HG03457 (cell line): ENCODE measurements at regions not wholly inside any gene's neighbourhood (a gene's known extent, or its start where the extent isn't known, plus 50 kb on each side); places are given as distances from the start of the nearest gene placed in this dataset.
"Not testable (repeated sequence)": the region's sequence is repeated elsewhere in the genome, so short reads cannot be mapped to it uniquely, and the experiment has no call there.

Source experiments
- ATAC-seq: cut with Tn5 transposase; IDR thresholded peaks from one replicate; pipeline ENCODE4 v1.9.1; 2021; ENCODE audit warnings: moderate number of reproducible peaks; ENCODE audit not compliant: unreplicated experiment

- no peak for ATAC-seq
Measured at GRCh38 chr5:158011422-158011821, 152.5 kb upstream of the CLINT1 start.

DNA sequence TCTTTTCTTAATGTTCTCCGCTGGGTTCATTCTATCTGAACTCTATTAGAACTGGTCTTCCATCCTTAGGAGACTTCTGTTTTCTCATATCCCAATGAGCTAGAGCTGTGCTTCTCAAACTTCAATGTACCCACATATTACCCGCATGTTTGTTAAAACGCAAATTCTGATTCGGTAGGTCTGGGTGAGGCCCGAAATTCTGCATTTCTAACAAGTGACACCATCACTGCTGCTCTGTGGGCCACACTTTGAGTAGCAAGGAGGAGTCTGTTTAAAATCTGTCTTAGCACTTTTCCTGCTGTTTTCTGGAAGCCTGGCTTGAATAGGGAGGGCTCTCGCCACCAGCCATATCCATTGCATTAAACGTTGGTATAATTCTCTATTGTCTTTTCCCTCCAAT lies 151.9 kb upstream of the CLINT1 start:
- no peak for ATAC-seq

DNA sequence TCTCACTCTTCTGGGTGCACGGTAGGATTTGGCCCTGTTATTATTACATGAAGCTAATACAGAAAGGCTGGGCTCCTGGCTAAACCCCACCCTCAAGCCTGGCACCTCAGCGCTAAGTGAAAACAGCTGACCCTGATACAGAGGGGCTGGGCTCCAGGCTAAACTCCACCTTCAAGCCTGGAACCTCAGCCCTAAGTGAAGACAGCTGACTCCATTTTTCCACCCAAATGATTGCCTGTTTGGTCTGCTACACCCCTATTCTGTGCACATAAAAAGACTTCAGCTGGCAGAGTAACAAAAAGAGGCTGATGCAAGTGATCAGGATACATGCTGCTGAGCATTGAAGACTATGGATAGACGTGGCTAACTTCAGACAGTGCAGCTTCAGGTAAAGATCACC lies 148.4 kb upstream of the CLINT1 start:
- no peak for ATAC-seq

- no peak for ATAC-seq
Measured at GRCh38 chr5:157999696-158000095, 140.8 kb upstream of the CLINT1 start.

- no peak for ATAC-seq
Measured at GRCh38 chr5:157997991-157998504, 139.1 kb upstream of the CLINT1 start.

GRCh38 chr5:157994906-157995519 lies 136.1 kb upstream of the CLINT1 start:
- ATAC-seq: peak; percentile 61

GRCh38 chr5:157993986-157994691 lies 135.2 kb upstream of the CLINT1 start:
- no peak for ATAC-seq

- ATAC-seq: no peak
Measured at GRCh38 chr5:157993201-157993600, 134.3 kb upstream of the CLINT1 start.

DNA sequence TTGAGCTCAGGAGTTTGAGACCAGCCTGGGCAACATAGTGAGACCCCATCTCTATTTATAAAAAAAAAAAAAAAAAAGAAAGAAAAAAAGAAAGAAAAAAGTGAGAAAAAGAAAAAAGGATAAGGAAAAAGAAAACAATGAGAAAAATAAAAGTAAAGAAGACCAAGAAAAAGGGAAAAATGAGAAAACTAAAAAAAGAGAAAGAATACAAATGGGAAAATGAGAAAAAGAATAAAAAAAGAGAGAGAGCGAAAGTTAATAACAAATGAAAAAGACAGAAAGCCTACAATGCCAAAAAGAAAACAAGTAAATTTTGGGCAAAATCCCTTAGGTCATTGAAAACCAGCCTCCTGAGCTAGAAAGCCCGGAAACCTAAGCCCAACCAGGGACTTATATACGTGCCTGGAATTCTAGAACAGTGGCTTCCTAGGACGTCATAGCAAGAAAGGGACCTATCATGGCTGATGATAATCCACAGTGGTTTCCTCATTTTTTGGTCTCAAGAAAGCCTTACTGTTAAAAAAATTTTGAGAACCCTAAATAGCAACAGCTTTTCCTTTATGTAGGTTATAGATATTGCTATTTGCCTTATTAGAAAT lies 131.7 kb upstream of the CLINT1 start:
- ATAC-seq: no peak

- ATAC-seq: no peak
Measured at GRCh38 chr5:157989296-157989695, 130.4 kb upstream of the CLINT1 start.

DNA sequence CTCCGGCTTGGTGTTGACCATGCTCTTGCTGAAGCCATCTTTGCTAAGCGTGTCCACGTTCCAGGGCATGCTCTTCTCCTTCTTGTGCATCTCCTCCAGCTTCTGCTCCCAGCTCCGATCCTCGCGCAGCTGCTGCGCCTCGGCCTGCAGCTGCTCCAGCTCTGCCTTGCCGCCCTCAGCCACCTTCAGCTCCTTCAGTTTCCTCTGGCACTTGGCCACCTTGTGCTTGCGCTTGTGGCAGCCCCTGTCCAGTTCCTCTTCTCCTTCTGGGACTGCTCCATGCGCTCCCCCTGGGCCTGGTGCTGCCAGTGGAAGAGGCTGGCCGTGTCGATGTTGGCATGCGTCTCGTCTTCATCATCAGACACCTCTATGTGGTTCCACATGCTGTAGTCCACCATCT lies 128.3 kb upstream of the CLINT1 start:
- ATAC-seq: no peak

GRCh38 chr5:157986431-157986990 lies 127.6 kb upstream of the CLINT1 start:
- no peak for ATAC-seq

GRCh38 chr5:157984611-157985010 lies 125.7 kb upstream of the CLINT1 start:
- ATAC-seq: no peak

- ATAC-seq: no peak
Measured at GRCh38 chr5:157983906-157984551, 125.1 kb upstream of the CLINT1 start.

GRCh38 chr5:157978061-157978460 lies 119.1 kb upstream of the CLINT1 start:
- no peak for ATAC-seq

- no peak for ATAC-seq
Measured at GRCh38 chr5:157976429-157976828, 117.5 kb upstream of the CLINT1 start.

DNA sequence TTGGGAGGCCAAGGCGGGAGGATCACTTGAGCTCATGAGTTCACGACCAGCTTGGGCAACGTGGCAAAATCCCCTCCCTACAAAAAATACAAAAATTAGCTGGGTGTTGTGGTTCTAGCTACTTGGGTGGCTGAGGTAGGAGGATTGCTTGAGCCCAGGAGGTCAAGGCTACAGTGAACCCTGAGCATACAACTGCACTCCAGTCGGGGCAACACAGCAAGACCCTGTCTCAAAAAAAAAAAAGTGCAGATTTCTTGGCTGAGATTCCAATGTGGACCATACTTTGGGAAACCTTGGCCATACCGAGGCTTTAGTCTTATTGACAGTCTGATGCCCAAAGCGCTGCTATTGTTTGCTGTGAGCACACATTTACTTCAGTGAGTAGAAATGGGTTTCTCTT lies 113.6 kb upstream of the CLINT1 start:
- no peak for ATAC-seq

DNA sequence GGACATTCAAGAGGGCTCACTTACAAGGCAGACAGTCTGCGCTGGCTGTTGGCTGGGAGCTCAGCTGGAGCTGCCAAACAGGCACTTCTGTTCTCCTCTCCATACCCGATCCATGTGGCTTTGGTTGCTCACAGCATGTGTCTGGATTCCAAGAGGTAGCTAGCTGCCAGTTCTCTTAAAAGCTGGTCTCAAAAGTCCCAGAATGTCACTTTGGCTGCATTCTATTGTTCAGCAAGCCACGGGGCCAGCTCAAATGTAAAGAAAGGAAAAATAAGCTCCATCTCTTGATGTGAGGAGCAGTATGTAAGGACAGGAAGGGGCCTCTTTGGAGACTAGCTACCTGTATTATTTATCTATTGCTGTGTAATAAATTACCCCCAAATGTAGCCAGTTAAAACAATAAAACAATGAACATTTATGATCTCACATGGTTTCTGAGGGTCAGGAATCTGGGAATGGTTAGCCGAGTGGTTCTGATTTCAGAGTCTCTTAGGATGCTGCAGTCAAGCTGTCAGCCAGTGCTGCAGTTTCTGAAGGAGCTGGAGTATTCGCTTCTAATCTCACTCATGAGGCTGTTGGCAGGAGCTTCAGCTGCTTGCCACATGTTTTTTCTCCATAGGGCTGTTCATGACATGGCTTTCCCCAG lies 112.7 kb upstream of the CLINT1 start:
- no peak for ATAC-seq

DNA sequence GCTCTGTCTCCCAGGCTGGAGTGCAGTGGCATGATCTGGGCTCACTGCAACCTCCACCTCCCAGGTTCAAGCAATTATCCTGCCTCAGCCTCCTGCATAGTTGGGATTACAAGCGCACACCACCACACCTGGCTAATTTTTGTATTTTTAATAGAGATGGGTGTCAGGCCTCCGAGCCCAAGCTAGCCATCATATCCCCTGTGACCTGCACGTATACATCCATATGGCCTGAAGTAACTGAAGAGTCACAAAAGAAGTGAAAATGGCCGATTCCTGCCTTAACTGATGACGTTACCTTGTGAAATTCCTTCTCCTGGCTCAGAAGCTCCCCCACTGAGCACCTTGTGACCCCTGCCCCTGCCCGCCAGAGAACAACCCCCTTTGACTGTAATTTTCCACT lies 109.6 kb upstream of the CLINT1 start:
- not testable (repeated sequence) for ATAC-seq

GRCh38 chr5:157965989-157966388 lies 107.0 kb upstream of the CLINT1 start:
- ATAC-seq: no peak
